ENCODE measurements at regions not wholly inside any gene's neighbourhood (a gene's known extent, or its start where the extent isn't known, plus 50 kb on each side); places are given as distances from the start of the nearest gene placed in this dataset.

DNA sequence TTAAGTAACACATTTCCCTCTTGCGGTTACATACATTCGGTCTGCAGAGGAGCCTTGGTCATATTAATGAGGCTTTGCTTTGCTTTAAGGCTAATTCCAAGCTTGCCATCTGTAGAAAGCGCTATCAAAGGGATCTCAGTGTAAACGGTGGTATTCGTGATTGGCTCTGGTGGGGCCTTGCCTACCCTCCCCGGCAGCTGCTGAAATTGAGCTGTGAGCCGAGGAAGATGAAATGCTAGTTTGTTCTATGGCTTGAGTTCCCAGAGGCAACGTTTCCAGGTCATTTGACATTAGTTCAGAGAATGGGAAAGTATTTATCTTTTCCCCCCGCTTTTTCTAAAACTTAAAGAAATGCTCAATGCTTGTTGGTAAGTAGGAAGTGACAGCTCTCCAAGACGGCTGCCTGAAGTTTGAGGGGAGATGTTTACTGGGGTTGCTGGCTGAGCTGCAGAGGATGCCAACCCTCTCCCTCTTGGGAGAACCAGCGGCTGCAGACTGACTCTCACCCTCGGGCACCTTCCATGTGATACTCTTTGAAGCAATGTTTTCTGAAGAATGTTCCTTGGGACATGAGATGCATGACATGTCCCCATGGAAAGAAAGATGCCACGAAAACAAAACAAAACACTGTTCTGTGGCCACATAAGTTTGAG lies 458.7 kb upstream of the EEF2KMT start:
- Histone ChIP-seq H3K9me3 (no peaks in the 10 kb centered on the region), H3K27ac (no peak overlapping the region), H3K4me1 (no peaks in the 10 kb centered on the region), H3K9ac (ENCODE audit: low read depth in 2 of 2, low read length in 2 of 2) (no peak overlapping the region), H3K27me3 (no peaks in the 10 kb centered on the region), H3K36me3 (no peaks in the 10 kb centered on the region), H3K4me3 (no peak overlapping the region)
- intact Hi-C loops (cut with DNase I), result no loop called here
- DNase-seq, result no peak
- TF ChIP-seq, protein P1, sequence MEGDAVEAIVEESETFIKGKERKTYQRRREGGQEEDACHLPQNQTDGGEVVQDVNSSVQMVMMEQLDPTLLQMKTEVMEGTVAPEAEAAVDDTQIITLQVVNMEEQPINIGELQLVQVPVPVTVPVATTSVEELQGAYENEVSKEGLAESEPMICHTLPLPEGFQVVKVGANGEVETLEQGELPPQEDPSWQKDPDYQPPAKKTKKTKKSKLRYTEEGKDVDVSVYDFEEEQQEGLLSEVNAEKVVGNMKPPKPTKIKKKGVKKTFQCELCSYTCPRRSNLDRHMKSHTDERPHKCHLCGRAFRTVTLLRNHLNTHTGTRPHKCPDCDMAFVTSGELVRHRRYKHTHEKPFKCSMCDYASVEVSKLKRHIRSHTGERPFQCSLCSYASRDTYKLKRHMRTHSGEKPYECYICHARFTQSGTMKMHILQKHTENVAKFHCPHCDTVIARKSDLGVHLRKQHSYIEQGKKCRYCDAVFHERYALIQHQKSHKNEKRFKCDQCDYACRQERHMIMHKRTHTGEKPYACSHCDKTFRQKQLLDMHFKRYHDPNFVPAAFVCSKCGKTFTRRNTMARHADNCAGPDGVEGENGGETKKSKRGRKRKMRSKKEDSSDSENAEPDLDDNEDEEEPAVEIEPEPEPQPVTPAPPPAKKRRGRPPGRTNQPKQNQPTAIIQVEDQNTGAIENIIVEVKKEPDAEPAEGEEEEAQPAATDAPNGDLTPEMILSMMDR (IDR thresholded peaks at IDR 0.05), result no peak

DNA sequence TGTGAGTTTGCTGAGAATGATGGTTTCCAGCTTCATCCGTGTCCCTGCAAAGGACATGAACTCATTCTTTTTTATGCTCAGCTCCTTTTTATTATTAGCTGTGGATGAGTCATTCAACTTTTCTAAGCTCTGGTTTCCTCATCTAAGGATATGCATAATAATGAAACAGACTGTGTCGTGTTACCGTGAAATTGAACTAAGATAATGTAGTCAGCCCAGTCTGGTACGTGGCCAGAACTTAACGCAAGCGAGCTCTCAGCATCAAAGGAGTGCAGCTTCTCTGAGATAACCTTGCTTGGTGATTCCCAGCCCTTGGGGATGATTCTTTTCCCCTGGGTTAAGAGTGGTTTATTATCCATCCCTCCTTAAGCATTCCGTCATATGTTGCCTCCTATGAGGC lies 454.3 kb upstream of the EEF2KMT start:
- Histone ChIP-seq H3K4me1 (no peaks in the 10 kb centered on the region), H3K4me3 (no peak overlapping the region), H3K9me3 (no peaks in the 10 kb centered on the region), H3K36me3 (no peaks in the 10 kb centered on the region), H3K9ac (ENCODE audit: low read depth in 2 of 2, low read length in 2 of 2) (no peak overlapping the region), H3K27ac (no peak overlapping the region), H3K27me3 (no peaks in the 10 kb centered on the region)
- TF ChIP-seq, protein P1 (IDR thresholded peaks at IDR 0.05), result no peak
- no peak for DNase-seq
- intact Hi-C loops (cut with DNase I), result no loop called here

DNA sequence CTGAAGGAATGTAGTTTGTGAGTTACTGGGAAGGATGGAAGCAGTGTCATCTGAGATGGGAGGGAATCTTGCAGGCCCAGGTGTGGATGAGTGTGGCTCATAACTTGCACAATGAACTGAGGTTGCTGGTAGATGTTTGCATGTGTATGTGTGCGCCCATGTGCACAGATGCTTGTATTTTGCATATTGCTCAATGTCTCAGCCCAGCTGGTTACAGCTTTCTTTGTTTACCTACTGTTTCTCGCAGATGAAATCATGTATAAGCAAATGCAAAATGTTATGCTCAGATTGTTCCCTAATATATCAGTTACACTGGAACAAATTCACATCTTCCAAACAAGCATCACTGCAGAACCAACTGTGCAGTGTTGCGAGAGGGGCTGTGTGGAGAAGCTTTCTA lies 452.2 kb upstream of the EEF2KMT start:
- H3K4me3 ChIP-seq, result no peak overlapping the region
- intact Hi-C loops (cut with DNase I), result no loop called here
- no peak overlapping the region for H3K27ac ChIP-seq
- H3K4me1 ChIP-seq, result no peaks in the 10 kb centered on the region
- H3K27me3 ChIP-seq, result no peaks in the 10 kb centered on the region
- H3K9me3 ChIP-seq, result no peaks in the 10 kb centered on the region
- no peak for DNase-seq
- TF ChIP-seq, protein P1 (IDR thresholded peaks at IDR 0.05), result no peak
- H3K36me3 ChIP-seq, result no peaks in the 10 kb centered on the region
- no peak overlapping the region for H3K9ac ChIP-seq (ENCODE audit: low read depth in 2 of 2, low read length in 2 of 2)

DNA sequence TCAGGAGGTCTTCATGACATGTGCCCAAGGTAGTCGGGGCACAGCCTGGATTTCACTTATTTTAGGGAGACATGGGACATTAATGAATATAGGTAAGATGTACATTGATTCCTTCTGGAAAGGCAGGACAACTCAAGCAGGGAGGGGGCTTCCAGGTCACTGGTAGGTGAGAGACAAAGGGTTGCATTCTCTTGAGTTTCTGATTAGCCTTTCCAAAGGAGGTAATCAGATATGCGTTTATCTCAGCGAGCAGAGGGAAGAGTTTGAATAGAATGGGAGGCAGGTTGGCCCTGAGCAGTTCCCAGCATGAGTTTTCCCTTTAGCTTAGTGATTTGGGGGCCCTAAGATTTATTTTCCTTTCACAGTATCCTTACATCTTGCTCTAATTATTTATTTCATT lies 443.8 kb upstream of the EEF2KMT start:
- no peak overlapping the region for H3K27ac ChIP-seq
- no peak for DNase-seq
- H3K4me3 ChIP-seq, result no peak overlapping the region
- TF ChIP-seq, protein P1 (IDR thresholded peaks at IDR 0.05), result no peak
- intact Hi-C loops (cut with DNase I), result no loop called here
- H3K27me3 ChIP-seq, result no peaks in the 10 kb centered on the region
- H3K9me3 ChIP-seq, result no peaks in the 10 kb centered on the region
- no peaks in the 10 kb centered on the region for H3K4me1 ChIP-seq
- H3K36me3 ChIP-seq, result no peaks in the 10 kb centered on the region
- no peak overlapping the region for H3K9ac ChIP-seq (ENCODE audit: low read depth in 2 of 2, low read length in 2 of 2)

DNA sequence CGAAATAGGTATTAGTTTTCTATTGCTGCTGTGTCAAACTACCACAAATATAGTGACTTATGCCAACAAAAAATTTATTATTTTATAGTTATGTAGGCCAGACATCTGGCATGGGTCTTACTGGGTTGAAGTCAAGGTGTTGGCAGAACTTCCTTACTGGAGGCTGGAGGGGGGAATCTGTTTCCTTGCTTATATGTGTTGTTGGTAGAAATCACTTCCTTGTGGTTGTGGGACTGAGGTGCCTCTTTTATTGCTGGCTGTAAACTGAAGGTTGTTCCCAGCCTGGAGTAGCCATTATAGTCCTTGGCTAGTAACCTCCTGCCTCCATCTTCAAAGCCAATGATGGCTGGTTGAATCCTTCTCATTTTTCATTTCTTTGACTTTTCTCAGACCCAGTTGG lies 439.8 kb upstream of the EEF2KMT start:
- Histone ChIP-seq H3K36me3 (no peaks in the 10 kb centered on the region), H3K4me3 (no peak overlapping the region), H3K9ac (ENCODE audit: low read depth in 2 of 2, low read length in 2 of 2) (no peak overlapping the region), H3K4me1 (no peaks in the 10 kb centered on the region), H3K9me3 (no peaks in the 10 kb centered on the region), H3K27ac (no peak overlapping the region), H3K27me3 (no peaks in the 10 kb centered on the region)
- TF ChIP-seq, protein P1 (IDR thresholded peaks at IDR 0.05), result no peak
- DNase-seq, result no peak
- intact Hi-C loops (cut with DNase I), result no loop called here

Data from colonic mucosa (tissue), 4 donors.